OCI-LY3 (cell line): ENCODE measurements at regions not wholly inside any gene's neighbourhood (a gene's known extent, or its start where the extent isn't known, plus 50 kb on each side); places are given as distances from the start of the nearest gene placed in this dataset.

Source experiments
- EZH2phosphoT487 ChIP-seq: fragments of 200-600 bp; shearing (Covaris generic); IDR thresholded peaks from 2 replicates; pipeline ENCODE4 v1.6.1; 2018; ENCODE audit warnings: antibody characterized with exemption, mixed run types, low read depth
- TF ChIP-seq, protein P1 (sequence below): fragments of 200-600, 300-600 bp; sonication (generic); IDR thresholded peaks from 2 replicates; pipeline ENCODE4 v1.5.1; 2014; ENCODE audit warnings: antibody characterized with exemption, low read length, low read depth

DNA sequence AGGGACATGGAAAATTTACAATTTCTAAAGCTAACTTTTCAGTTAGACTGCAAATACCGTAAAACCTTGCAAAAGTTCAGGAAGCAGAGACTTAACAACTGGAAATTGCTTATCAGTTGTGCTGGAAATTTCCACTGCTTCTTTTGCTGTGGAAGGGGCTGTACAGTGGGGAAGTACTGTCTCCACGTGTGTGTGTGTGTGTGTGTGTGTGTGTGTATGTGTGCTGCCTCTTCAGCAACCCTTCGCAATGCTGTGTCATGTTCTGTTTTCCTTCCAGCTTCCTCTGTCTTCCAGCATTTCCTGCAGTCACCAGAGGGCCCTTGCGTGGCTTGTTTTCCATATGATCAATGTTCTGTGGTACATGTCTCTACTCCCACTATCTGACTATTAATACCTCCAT is 87.5 kb upstream of the RANBP3L start:
- TF ChIP-seq, protein P1, sequence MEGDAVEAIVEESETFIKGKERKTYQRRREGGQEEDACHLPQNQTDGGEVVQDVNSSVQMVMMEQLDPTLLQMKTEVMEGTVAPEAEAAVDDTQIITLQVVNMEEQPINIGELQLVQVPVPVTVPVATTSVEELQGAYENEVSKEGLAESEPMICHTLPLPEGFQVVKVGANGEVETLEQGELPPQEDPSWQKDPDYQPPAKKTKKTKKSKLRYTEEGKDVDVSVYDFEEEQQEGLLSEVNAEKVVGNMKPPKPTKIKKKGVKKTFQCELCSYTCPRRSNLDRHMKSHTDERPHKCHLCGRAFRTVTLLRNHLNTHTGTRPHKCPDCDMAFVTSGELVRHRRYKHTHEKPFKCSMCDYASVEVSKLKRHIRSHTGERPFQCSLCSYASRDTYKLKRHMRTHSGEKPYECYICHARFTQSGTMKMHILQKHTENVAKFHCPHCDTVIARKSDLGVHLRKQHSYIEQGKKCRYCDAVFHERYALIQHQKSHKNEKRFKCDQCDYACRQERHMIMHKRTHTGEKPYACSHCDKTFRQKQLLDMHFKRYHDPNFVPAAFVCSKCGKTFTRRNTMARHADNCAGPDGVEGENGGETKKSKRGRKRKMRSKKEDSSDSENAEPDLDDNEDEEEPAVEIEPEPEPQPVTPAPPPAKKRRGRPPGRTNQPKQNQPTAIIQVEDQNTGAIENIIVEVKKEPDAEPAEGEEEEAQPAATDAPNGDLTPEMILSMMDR: no peak
- TF ChIP-seq EZH2phosphoT487: no peak
